GM19035 (cell line): ENCODE measurements at regions not wholly inside any gene's neighbourhood (a gene's known extent, or its start where the extent isn't known, plus 50 kb on each side); places are given as distances from the start of the nearest gene placed in this dataset.
"Not testable (repeated sequence)": the region's sequence is repeated elsewhere in the genome, so short reads cannot be mapped to it uniquely, and the experiment has no call there.

ENCODE experiments used
- ATAC-seq: cut with Tn5 transposase; IDR thresholded peaks from one replicate; pipeline ENCODE4 v1.9.1; 2021; ENCODE audit not compliant: unreplicated experiment

GRCh38 chr5:112472614-112473013, 53.5 kb upstream of the EPB41L4A start:
- no peak for ATAC-seq

GRCh38 chr5:112473989-112474388, 54.9 kb upstream of the EPB41L4A start:
- ATAC-seq = no peak

GRCh38 chr5:112475747-112476365, 56.8 kb upstream of the EPB41L4A start:
- ATAC-seq = no peak

GRCh38 chr5:112479418-112479817, 60.3 kb upstream of the EPB41L4A start:
- ATAC-seq = no peak

- ATAC-seq = no peak
Measured at GRCh38 chr5:112480501-112480900, 61.4 kb upstream of the EPB41L4A start.

GRCh38 chr5:112483704-112484103, 64.6 kb upstream of the EPB41L4A start:
- no peak for ATAC-seq

GRCh38 chr5:112485934-112486355, 66.9 kb upstream of the EPB41L4A start:
- no peak for ATAC-seq

- ATAC-seq = no peak
Measured at GRCh38 chr5:112491257-112491656, 72.2 kb upstream of the EPB41L4A start.

- ATAC-seq = peak; percentile 100
Measured at GRCh38 chr5:112492291-112492690, 73.2 kb upstream of the EPB41L4A start.

GRCh38 chr5:112503749-112504501, 84.8 kb upstream of the EPB41L4A start:
- not testable (repeated sequence) for ATAC-seq

- not testable (repeated sequence) for ATAC-seq
Measured at GRCh38 chr5:112509097-112509496, 90.0 kb upstream of the EPB41L4A start.

- ATAC-seq = no peak
Measured at GRCh38 chr5:112511920-112512319, 92.8 kb upstream of the EPB41L4A start.

- ATAC-seq = no peak
Measured at GRCh38 chr5:112512901-112513300, 93.8 kb upstream of the EPB41L4A start.

GRCh38 chr5:112514111-112514510, 95.0 kb upstream of the EPB41L4A start:
- no peak for ATAC-seq

- not testable (repeated sequence) for ATAC-seq
Measured at GRCh38 chr5:112520474-112520873, 101.4 kb upstream of the EPB41L4A start.

- peak; percentile 56 for ATAC-seq
Measured at GRCh38 chr5:112522891-112523673, 104.0 kb upstream of the EPB41L4A start.

- ATAC-seq = not testable (repeated sequence)
Measured at GRCh38 chr5:112523674-112524263, 104.7 kb upstream of the EPB41L4A start.

GRCh38 chr5:112525217-112525616, 106.1 kb upstream of the EPB41L4A start:
- no peak for ATAC-seq

GRCh38 chr5:112528928-112529327, 109.9 kb upstream of the EPB41L4A start:
- no peak for ATAC-seq

GRCh38 chr5:112529525-112529924, 110.4 kb upstream of the EPB41L4A start:
- ATAC-seq = no peak

- no peak for ATAC-seq
Measured at GRCh38 chr5:112532654-112533360, 113.7 kb upstream of the EPB41L4A start.
